Kidney capillary endothelial cell (primary cell): ENCODE measurements at regions not wholly inside any gene's neighbourhood (a gene's known extent, or its start where the extent isn't known, plus 50 kb on each side); places are given as distances from the start of the nearest gene placed in this dataset.
"Not testable (repeated sequence)": the region's sequence is repeated elsewhere in the genome, so short reads cannot be mapped to it uniquely, and the experiment has no call there.

Experiments used
- DNase-seq: peaks from one replicate; pipeline ENCODE4 v3.0.0-alpha.2; 2018; ENCODE audit warnings: low spot score

- no peak for DNase-seq
These were observed 686.5 kb downstream of the MECOM start for GRCh38 chr3:168976969-168977368.

- no peak for DNase-seq
These were observed 687.9 kb downstream of the MECOM start for GRCh38 chr3:168975576-168975975.

- DNase-seq: no peak
These were observed 688.7 kb downstream of the MECOM start for GRCh38 chr3:168974617-168975403.

GRCh38 chr3:168973897-168974296 is 689.6 kb downstream of the MECOM start:
- DNase-seq: no peak

GRCh38 chr3:168973206-168973605 is 690.3 kb downstream of the MECOM start:
- no peak for DNase-seq

GRCh38 chr3:168968609-168969008 is 694.9 kb downstream of the MECOM start:
- no peak for DNase-seq

- no peak for DNase-seq
These were observed 698.8 kb downstream of the MECOM start for GRCh38 chr3:168964736-168965135.

GRCh38 chr3:168961271-168961670 is 702.2 kb downstream of the MECOM start:
- no peak for DNase-seq

- DNase-seq: no peak
These were observed 703.8 kb downstream of the MECOM start for GRCh38 chr3:168959731-168960130.

- DNase-seq: no peak
These were observed 705.0 kb downstream of the MECOM start for GRCh38 chr3:168958466-168958865.

GRCh38 chr3:168956076-168956475 is 707.4 kb downstream of the MECOM start:
- no peak for DNase-seq

- DNase-seq: peak; percentile 30
These were observed 711.0 kb downstream of the MECOM start for GRCh38 chr3:168952551-168952950.

GRCh38 chr3:168951884-168952283 is 711.6 kb downstream of the MECOM start:
- no peak for DNase-seq

GRCh38 chr3:168951368-168951767 is 712.1 kb downstream of the MECOM start:
- DNase-seq: no peak

GRCh38 chr3:168950622-168951021 is 712.9 kb downstream of the MECOM start:
- no peak for DNase-seq

- no peak for DNase-seq
These were observed 723.8 kb downstream of the MECOM start for GRCh38 chr3:168939651-168940238.

GRCh38 chr3:168933614-168934013 is 729.9 kb downstream of the MECOM start:
- DNase-seq: no peak

GRCh38 chr3:168929997-168930396 is 733.5 kb downstream of the MECOM start:
- not testable (repeated sequence) for DNase-seq

- no peak for DNase-seq
These were observed 737.1 kb downstream of the MECOM start for GRCh38 chr3:168926426-168926825.

- no peak for DNase-seq
These were observed 737.9 kb downstream of the MECOM start for GRCh38 chr3:168925568-168925967.

GRCh38 chr3:168914662-168915061 is 748.9 kb downstream of the MECOM start:
- DNase-seq: peak; percentile 4

- no peak for DNase-seq
These were observed 754.3 kb downstream of the MECOM start for GRCh38 chr3:168909260-168909659.

- DNase-seq: no peak
These were observed 768.1 kb downstream of the MECOM start for GRCh38 chr3:168895419-168895818.

GRCh38 chr3:168894214-168894613 is 769.3 kb downstream of the MECOM start:
- DNase-seq: no peak
